ENCODE measurements at regions not wholly inside any gene's neighbourhood (a gene's known extent, or its start where the extent isn't known, plus 50 kb on each side); places are given as distances from the start of the nearest gene placed in this dataset.

DNA sequence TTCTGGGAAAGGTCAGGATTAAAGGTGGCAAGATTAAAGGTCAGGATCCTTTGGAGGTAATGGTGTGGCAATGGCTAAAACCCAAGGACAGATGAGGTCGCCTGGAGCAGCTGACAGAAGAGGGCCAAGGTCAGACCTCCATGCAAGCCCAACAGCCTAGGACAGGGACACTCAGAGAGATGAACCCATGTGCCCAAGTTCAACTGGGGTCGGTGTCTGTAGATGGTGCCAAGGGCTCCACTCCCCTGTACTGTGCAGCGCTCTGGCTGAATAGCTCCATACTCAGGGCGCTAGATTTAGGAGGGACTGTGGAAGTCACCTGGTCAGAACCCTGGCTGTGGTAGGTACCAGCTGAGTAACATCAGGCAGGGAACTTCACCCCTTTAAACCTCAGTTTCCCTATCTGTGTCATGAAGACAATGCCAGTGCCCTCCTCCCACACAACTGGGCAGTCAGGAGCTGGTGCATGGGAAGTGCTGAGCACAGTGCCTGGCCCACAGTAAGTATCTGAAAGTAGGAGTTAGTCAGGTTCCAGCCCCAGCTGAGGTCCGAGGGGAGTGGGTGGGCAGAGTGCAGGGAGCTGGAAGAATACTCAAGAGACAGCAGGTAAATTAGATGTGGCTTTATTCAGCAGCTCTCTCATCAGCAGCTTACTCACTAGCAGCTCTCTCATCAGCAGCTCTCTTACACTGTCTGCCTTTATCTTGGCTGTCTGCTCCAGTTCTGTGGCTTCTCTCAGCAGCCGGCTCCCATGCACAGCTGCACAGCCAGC, 327.1 kb downstream of the GLRX3 start:
- H3K36me3 ChIP-seq (ENCODE audit: control insufficient read depth, insufficient read depth, low read length) = no peaks in the 10 kb centered on the region
- DNase-seq (ENCODE audit: low read depth) (no peak), FAIRE-seq (no peak)
- H3K27me3 ChIP-seq (ENCODE audit: control insufficient read depth, insufficient read depth, low read length) = no peaks in the 10 kb centered on the region
- no peak overlapping the region for H3K4me3 ChIP-seq (ENCODE audit: low read depth, low read length)
- TF ChIP-seq, protein P1, sequence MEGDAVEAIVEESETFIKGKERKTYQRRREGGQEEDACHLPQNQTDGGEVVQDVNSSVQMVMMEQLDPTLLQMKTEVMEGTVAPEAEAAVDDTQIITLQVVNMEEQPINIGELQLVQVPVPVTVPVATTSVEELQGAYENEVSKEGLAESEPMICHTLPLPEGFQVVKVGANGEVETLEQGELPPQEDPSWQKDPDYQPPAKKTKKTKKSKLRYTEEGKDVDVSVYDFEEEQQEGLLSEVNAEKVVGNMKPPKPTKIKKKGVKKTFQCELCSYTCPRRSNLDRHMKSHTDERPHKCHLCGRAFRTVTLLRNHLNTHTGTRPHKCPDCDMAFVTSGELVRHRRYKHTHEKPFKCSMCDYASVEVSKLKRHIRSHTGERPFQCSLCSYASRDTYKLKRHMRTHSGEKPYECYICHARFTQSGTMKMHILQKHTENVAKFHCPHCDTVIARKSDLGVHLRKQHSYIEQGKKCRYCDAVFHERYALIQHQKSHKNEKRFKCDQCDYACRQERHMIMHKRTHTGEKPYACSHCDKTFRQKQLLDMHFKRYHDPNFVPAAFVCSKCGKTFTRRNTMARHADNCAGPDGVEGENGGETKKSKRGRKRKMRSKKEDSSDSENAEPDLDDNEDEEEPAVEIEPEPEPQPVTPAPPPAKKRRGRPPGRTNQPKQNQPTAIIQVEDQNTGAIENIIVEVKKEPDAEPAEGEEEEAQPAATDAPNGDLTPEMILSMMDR (IDR thresholded peaks at IDR 0.05; ENCODE audit: insufficient read depth, low read length, severe bottlenecking) = no peak

DNA sequence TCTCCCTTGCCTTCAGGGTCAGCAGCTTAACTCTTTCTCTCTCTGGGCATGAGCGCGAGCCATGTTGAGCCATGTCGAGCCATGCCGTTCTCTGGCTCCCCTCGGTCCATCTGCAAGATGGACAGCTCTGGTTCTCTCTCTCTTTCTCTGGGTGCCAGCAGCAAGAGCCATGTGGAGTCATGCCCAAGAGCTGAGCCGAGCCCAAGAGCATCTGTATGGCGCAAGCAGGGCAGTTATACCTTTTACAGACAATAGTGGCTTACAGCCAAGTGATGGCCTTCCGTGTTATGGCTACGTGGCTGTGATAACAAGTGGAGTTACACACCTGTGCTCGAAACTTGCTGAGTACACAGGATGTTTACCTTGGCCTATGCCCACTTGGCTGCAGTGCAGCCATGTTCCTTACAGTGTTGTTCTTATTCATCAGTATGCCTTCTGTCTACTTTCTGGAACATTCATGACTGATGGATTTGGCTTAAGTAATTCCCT, 327.7 kb downstream of the GLRX3 start:
- Histone ChIP-seq H3K36me3 (ENCODE audit: control insufficient read depth, insufficient read depth, low read length) (no peaks in the 10 kb centered on the region), H3K27me3 (ENCODE audit: control insufficient read depth, insufficient read depth, low read length) (no peaks in the 10 kb centered on the region), H3K4me3 (ENCODE audit: low read depth, low read length) (no peak overlapping the region)
- FAIRE-seq (no peak), DNase-seq (ENCODE audit: low read depth) (no peak)
- TF ChIP-seq, protein P1 (IDR thresholded peaks at IDR 0.05; ENCODE audit: insufficient read depth, low read length, severe bottlenecking) = no peak

DNA sequence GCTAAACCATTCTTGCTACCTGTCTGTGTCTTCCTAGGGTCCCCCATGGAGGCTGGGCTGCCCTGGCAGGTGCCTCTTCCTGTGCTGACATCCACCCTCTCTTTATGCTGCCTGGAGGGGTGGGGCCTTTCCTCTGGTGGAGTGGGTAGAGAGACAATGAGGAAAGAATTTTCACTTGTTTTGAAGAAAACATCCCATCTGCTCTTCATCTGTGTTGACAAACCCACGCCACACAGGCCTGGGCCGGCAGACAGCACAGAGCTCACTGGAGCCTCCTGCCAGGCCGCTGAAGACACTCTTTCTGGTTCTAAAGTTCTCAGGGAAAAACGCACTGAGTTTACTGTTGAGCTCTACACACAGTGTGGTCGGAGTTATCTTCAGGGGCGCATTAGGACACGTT, 328.2 kb downstream of the GLRX3 start:
- FAIRE-seq (no peak), DNase-seq (ENCODE audit: low read depth) (no peak)
- TF ChIP-seq, protein P1 (IDR thresholded peaks at IDR 0.05; ENCODE audit: insufficient read depth, low read length, severe bottlenecking) = no peak
- no peak overlapping the region for H3K4me3 ChIP-seq (ENCODE audit: low read depth, low read length)
- no peaks in the 10 kb centered on the region for H3K27me3 ChIP-seq (ENCODE audit: control insufficient read depth, insufficient read depth, low read length)
- H3K36me3 ChIP-seq (ENCODE audit: control insufficient read depth, insufficient read depth, low read length) = no peaks in the 10 kb centered on the region

DNA sequence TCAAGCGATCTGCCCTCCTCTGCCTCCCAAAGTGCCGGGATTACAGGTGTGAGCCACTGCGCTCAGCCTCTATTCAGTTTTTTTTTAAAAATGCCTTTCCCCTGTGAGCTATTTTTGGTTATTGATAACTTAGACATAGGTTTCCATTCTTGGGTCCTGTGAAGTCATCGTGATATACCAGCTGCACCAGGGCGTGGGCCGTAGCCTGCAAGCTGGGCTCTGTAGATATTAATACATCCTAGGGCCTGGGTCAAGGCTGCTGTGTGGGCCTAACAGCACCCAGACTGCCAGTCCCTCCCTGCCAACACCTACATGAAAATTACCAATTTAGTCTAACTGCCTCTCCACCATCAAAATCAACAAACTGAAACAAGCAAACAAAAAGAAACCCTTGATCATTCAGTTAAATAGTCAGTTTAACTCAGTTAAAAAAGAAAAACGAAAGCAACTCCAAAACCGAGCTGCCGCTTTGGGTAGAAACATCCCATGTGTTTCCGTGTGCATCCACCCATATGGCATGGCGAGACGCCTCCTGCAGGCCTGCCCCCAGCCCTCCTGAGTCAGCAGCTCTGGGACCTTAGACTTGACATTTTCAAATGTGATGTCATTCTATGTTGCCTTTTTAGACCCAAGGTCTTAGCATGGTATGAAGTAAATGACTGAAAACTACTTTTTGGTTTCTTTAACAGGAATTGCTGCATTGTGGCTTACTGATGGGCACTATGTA, 330.2 kb downstream of the GLRX3 start:
- H3K36me3 ChIP-seq (ENCODE audit: control insufficient read depth, insufficient read depth, low read length) = no peaks in the 10 kb centered on the region
- no peak overlapping the region for H3K4me3 ChIP-seq (ENCODE audit: low read depth, low read length)
- FAIRE-seq (no peak), DNase-seq (ENCODE audit: low read depth) (no peak)
- TF ChIP-seq, protein P1 (IDR thresholded peaks at IDR 0.05; ENCODE audit: insufficient read depth, low read length, severe bottlenecking) = no peak
- no peaks in the 10 kb centered on the region for H3K27me3 ChIP-seq (ENCODE audit: control insufficient read depth, insufficient read depth, low read length)

DNA sequence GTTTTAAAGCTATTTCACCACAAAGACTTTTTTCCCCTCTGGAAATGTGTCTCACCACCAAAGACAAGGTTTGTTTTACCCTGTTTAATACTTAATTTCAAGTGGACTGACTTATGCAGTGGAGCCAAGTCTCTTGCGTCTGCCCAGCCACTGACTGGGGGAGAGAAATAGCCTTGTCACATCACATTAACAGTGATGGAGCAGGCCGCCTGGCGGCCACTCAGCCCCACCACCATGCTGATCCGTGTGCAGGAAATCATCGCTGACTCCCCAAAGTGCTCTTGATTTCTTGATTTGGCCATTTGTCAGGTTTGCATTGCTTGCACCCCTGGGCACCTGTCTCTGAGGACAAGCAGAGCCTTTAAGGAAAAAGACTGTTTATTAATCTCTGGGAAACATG, 334.1 kb downstream of the GLRX3 start:
- H3K36me3 ChIP-seq (ENCODE audit: control insufficient read depth, insufficient read depth, low read length) = no peaks in the 10 kb centered on the region
- H3K27me3 ChIP-seq (ENCODE audit: control insufficient read depth, insufficient read depth, low read length) = no peaks in the 10 kb centered on the region
- TF ChIP-seq, protein P1 (IDR thresholded peaks at IDR 0.05; ENCODE audit: insufficient read depth, low read length, severe bottlenecking) = no peak
- DNase-seq (ENCODE audit: low read depth) (no peak), FAIRE-seq (no peak)
- H3K4me3 ChIP-seq (ENCODE audit: low read depth, low read length) = no peak overlapping the region

Measured in bronchial epithelial cell (primary cell).